ENCODE measurements at regions not wholly inside any gene's neighbourhood (a gene's known extent, or its start where the extent isn't known, plus 50 kb on each side); places are given as distances from the start of the nearest gene placed in this dataset.
"Not testable (repeated sequence)": the region's sequence is repeated elsewhere in the genome, so short reads cannot be mapped to it uniquely, and the experiment has no call there.

DNA sequence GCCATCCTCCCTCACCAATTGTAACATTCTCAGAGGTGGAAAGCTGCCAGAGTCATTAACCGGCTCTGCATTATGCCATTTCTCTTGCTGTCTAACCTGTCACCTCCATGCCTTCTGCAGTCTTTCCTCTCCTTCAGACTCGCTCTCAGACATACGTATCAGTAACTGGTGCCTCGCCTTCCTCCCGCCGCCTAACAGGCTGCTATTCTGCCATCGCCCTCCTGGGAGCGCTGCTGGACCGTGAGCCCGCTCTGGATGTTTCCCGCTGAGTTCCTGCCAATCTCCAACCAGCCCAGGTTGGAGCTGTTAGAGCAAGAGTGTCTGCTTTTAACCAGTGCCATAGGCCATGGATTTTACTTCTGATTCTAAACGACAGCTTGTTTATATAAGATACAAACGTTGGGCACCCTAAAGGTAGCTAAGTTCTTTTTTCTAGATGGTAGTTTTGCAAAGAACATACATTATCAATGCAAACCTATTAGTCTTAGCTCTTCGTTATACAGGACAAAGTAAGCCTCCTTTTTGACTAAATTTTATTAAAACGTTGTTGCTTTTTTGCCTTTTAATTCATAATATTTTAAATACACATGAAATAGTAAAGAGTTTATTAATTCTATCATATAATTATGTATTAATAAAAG is 59.5 kb upstream of the NEIL3 start:
- peak; percentile 63 for DNase-seq

DNA sequence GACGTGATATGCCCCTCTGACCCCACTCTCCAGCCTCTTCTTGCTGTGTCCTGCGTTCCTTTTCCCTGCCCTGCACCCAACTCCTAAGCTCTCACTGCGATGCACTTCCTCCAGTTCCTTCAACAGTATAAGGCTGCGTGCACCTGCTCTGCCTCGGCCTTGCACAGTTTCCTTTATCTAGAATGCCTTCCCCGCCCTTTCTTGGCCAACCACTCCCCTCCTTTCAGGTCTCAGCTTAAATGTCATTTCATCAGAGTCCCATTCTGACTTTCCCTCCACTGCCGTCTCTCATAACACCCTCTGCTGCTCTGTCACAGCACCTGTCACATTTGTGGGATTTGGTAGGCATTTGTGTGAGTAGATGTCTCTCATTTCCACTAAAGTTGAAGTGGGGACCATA is 58.4 kb upstream of the NEIL3 start:
- DNase-seq: no peak

DNA sequence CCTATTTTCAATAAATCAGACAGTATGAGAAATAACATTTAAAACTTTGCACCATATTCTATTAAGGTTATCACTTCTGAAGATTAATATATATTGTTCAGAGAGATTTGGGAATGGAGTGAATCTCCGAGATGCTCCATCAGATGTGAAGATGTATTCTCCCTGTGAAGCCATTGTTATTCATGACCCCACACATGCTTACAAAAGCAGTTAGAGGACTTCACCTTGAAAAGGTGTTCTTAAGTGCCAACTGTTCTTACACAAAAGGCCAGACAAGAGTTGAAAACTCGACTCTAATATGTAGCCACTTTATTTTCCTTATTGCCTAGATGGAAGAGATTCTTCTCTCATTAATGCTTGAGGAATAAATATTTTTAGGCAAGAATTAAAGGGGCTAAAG is 54.3 kb upstream of the NEIL3 start:
- DNase-seq: no peak

DNA sequence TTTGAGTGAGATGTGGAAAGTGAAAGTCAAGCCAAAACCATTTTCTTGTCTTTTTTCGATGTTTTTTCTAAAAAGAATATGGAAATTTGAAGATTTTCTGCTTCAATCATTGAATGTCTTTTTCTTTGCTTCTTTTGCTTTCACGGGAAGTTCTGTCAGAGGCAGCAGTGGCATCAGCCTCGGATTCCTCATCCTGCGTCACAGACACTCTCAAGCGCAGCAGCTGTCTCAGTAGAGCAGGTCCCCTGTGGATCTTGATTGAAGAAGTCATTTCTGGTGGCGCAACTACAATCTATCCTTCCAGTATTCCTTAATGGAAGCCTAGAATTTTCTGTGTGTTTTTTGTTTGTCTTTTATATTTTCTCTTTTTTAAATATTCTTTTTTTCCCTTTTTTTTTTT is 52.7 kb upstream of the NEIL3 start:
- no peak for DNase-seq

DNA sequence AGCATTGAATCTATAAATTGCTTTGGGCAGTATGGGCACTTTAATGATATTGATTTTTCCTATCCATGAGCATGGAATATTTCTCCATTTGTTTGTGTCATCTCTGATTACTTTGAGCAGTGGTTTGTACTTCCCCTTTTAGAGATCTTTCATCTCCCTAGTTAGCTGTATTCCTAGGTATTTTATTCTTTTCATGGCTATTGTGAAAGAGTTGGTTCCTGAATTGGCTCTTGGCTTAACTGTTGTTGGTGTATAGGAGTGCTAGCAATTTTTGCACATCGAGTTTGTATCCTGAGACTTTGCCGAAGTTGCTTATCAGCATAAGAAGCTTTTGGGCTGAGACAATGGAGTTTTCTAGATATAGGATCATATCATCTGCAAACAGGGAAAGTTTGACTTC is 50.2 kb upstream of the NEIL3 start:
- DNase-seq: not testable (repeated sequence)
